H1 (cell line): ENCODE measurements at regions not wholly inside any gene's neighbourhood (a gene's known extent, or its start where the extent isn't known, plus 50 kb on each side); places are given as distances from the start of the nearest gene placed in this dataset.

Source experiments
- BACH1 ChIP-seq: IDR thresholded peaks from 2 replicates; pipeline ENCODE4 v1.6.1; 2012; ENCODE audit warnings: low read length, improper control_type of control experiment
- CBX5 ChIP-seq: fragments of 300-800, 300-1000 bp; sonication (generic); IDR thresholded peaks from 2 replicates; pipeline ENCODE4 v1.7.1; 2016; ENCODE audit warnings: antibody characterized with exemption, low read length, low read depth
- CEBPB ChIP-seq: IDR thresholded peaks from 2 replicates; pipeline ENCODE4 v1.6.1; 2012; ENCODE audit warnings: low read depth, low read length
- CHD1 ChIP-seq: IDR thresholded peaks from 2 replicates; pipeline ENCODE4 v1.6.1; 2012; ENCODE audit warnings: low read depth, low read length, improper control_type of control experiment
- CHD2 ChIP-seq: IDR thresholded peaks from 2 replicates; pipeline ENCODE4 v1.6.1; 2012; ENCODE audit warnings: low read length, improper control_type of control experiment
- CTBP2 ChIP-seq: IDR thresholded peaks from 2 replicates; pipeline ENCODE4 v1.7.0; 2011; ENCODE audit warnings: borderline replicate concordance, mild to moderate bottlenecking, moderate library complexity, mixed read lengths, low read length; ENCODE audit not compliant: insufficient read depth, insufficient read length
- E2F6 ChIP-seq: IDR thresholded peaks from 2 replicates; pipeline ENCODE4 v1.6.1; 2012; ENCODE audit warnings: inconsistent platforms
- EGR1 ChIP-seq: IDR thresholded peaks from 2 replicates; pipeline ENCODE4 v1.6.1; 2011; ENCODE audit warnings: low read depth, low read length, borderline replicate concordance
- EP300 ChIP-seq, 2 experiments: IDR thresholded peaks; 1 replicate in 1 of 2; 2 replicates in 1 of 2; pipeline ENCODE4 v1.6.1; 2011 to 2012; ENCODE audit warnings: low read depth in 2 of 2, low read length in 2 of 2, mild to moderate bottlenecking in 2 of 2, borderline replicate concordance in 1 of 2, inconsistent platforms in 1 of 2, moderate library complexity in 1 of 2
- JUN ChIP-seq: IDR thresholded peaks from 2 replicates; pipeline ENCODE4 v1.6.1; 2011; ENCODE audit warnings: low read depth, mild to moderate bottlenecking, improper control_type of control experiment, low read length
- KDM1A ChIP-seq: fragments of 200-600, 300-600 bp; sonication (generic); IDR thresholded peaks from 2 replicates; pipeline ENCODE4 v1.7.1; 2016; ENCODE audit warnings: mild to moderate bottlenecking, low read length, borderline replicate concordance
- KDM5A ChIP-seq: fragments of 200-600 bp; IDR thresholded peaks from 2 replicates; pipeline ENCODE4 v1.7.1; 2012; ENCODE audit warnings: mild to moderate bottlenecking, low read length, inconsistent platforms, mixed read lengths
- MAX ChIP-seq: IDR thresholded peaks from 2 replicates; pipeline ENCODE4 v1.6.1; 2012; ENCODE audit warnings: inconsistent platforms
- POLR2AphosphoS5 ChIP-seq: IDR thresholded peaks from 2 replicates; pipeline ENCODE4 v1.6.1; 2011; ENCODE audit warnings: low read depth, low read length
- POU5F1 ChIP-seq: IDR thresholded peaks from 2 replicates; pipeline ENCODE4 v1.6.1; 2011; ENCODE audit warnings: low read depth, mild to moderate bottlenecking, low read length, moderate library complexity
- RBBP5 ChIP-seq: IDR thresholded peaks from 2 replicates; pipeline ENCODE4 v1.7.1; 2012; ENCODE audit warnings: low read depth, mild to moderate bottlenecking, inconsistent platforms, low read length, moderate library complexity, borderline replicate concordance
- RFX5 ChIP-seq: IDR thresholded peaks from 2 replicates; pipeline ENCODE4 v1.6.1; 2011; ENCODE audit warnings: low read depth, low read length, improper control_type of control experiment, borderline replicate concordance
- SAP30 ChIP-seq: fragments of 300-600 bp; sonication (generic); IDR thresholded peaks from 2 replicates; pipeline ENCODE4 v1.7.1; 2012; ENCODE audit warnings: low read length, moderate library complexity, mild to moderate bottlenecking, inconsistent platforms; ENCODE audit not compliant: insufficient read depth, insufficient replicate concordance
- SIRT6 ChIP-seq: IDR thresholded peaks from one replicate; pipeline ENCODE4 v1.7.1; 2012; ENCODE audit warnings: low read length, inconsistent platforms
- SP1 ChIP-seq: IDR thresholded peaks from 2 replicates; pipeline ENCODE4 v1.6.1; 2011; ENCODE audit warnings: low read depth, low read length
- SP2 ChIP-seq: IDR thresholded peaks from 2 replicates; pipeline ENCODE4 v1.6.1; 2012; ENCODE audit warnings: mild to moderate bottlenecking, low read length, inconsistent platforms
- SP4 ChIP-seq: IDR thresholded peaks from 2 replicates; pipeline ENCODE4 v1.6.1; 2012; ENCODE audit warnings: low read length, inconsistent platforms
- SRF ChIP-seq: IDR thresholded peaks from 2 replicates; pipeline ENCODE4 v1.6.1; 2011; ENCODE audit warnings: mild to moderate bottlenecking, low read depth, low read length, moderate library complexity
- SUZ12 ChIP-seq: fragments of 200-600 bp; sonication (generic); IDR thresholded peaks from 2 replicates; pipeline ENCODE4 v1.6.1; 2012; ENCODE audit warnings: mild to moderate bottlenecking, inconsistent platforms, low read length, moderate library complexity, mixed read lengths
- TAF1 ChIP-seq: IDR thresholded peaks from 2 replicates; pipeline ENCODE4 v1.6.1; 2011; ENCODE audit warnings: mild to moderate bottlenecking, low read depth, low read length
- ZNF274 ChIP-seq: IDR thresholded peaks from 2 replicates; pipeline ENCODE4 v1.7.0; 2012; ENCODE audit warnings: low read length, borderline replicate concordance; ENCODE audit errors: extremely low read depth

DNA sequence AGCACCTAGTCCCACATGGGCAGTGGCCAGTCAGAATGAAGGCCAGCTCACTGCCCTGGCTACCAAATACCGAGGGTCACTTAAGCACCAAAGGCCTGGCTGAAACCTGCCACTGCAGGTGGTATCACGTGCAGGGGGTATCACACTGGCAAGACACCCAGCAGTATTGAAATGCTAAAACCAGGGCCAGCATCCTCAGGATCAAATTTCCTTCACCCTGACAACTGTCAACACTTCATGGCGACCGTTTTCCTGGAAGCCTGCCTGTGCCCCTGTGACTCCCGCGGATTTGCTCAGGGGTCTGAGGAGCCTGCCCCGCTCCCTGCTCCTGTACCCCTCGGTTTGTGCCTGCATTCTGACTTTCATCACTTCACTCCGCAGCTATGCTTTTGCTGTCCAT is 151.1 kb downstream of the TTLL2 start (continued):
- TF ChIP-seq CTBP2 (no peak), SIRT6 (no peak), CBX5 (no peak), E2F6 (peak; percentile 79), EGR1 (no peak), MAX (peak; percentile 78), SP2 (no peak), KDM1A (0 out of 2 replicates have a peak, but pooled peaks have one; percentile 24), RBBP5 (no peak), BACH1 (no peak), CEBPB (no peak), CHD1 (no peak), KDM5A (no peak), JUN (no peak), SAP30 (no peak), SP4 (no peak), TAF1 (no peak), RFX5 (no peak), POU5F1 (no peak), SUZ12 (no peak), CHD2 (no peak), SP1 (no peak), ZNF274 (no peak), SRF (no peak), POLR2AphosphoS5 (no peak), EP300 (IDR thresholded peaks at IDR 0.05; ENCODE audit: borderline replicate concordance in 1 of 2, low read depth in 2 of 2, low read length in 2 of 2) (no peak)
